ENCODE measurements at regions not wholly inside any gene's neighbourhood (a gene's known extent, or its start where the extent isn't known, plus 50 kb on each side); places are given as distances from the start of the nearest gene placed in this dataset.

- DNase-seq, result no peak
Measured at GRCh38 chr6:4401408-4402368, 266.3 kb upstream of the ECI2 start.

GRCh38 chr6:4399656-4400055 is 264.3 kb upstream of the ECI2 start:
- DNase-seq, result no peak

GRCh38 chr6:4398791-4399190 is 263.4 kb upstream of the ECI2 start:
- no peak for DNase-seq

GRCh38 chr6:4397307-4397706 is 261.9 kb upstream of the ECI2 start:
- no peak for DNase-seq

- DNase-seq, result no peak
Measured at GRCh38 chr6:4396044-4396443, 260.7 kb upstream of the ECI2 start.

GRCh38 chr6:4395386-4395785 is 260.0 kb upstream of the ECI2 start:
- DNase-seq, result no peak

GRCh38 chr6:4394786-4395185 is 259.4 kb upstream of the ECI2 start:
- peak; percentile 2 for DNase-seq

- DNase-seq, result no peak
Measured at GRCh38 chr6:4388675-4389074, 253.3 kb upstream of the ECI2 start.

GRCh38 chr6:4384656-4385055 is 249.3 kb upstream of the ECI2 start:
- no peak for DNase-seq

- no peak for DNase-seq
Measured at GRCh38 chr6:4383910-4384638, 248.7 kb upstream of the ECI2 start.

GRCh38 chr6:4382362-4382853 is 247.0 kb upstream of the ECI2 start:
- no peak for DNase-seq

- DNase-seq, result no peak
Measured at GRCh38 chr6:4381381-4381780, 246.0 kb upstream of the ECI2 start.

- no peak for DNase-seq
Measured at GRCh38 chr6:4380881-4381281, 245.5 kb upstream of the ECI2 start.

GRCh38 chr6:4379958-4380357 is 244.6 kb upstream of the ECI2 start:
- no peak for DNase-seq

GRCh38 chr6:4378319-4378996 is 243.1 kb upstream of the ECI2 start:
- no peak for DNase-seq

- DNase-seq, result no peak
Measured at GRCh38 chr6:4377603-4378002, 242.2 kb upstream of the ECI2 start.

- no peak for DNase-seq
Measured at GRCh38 chr6:4374216-4374615, 238.8 kb upstream of the ECI2 start.

- no peak for DNase-seq
Measured at GRCh38 chr6:4372866-4373265, 237.5 kb upstream of the ECI2 start.

GRCh38 chr6:4371207-4371921 is 236.0 kb upstream of the ECI2 start:
- no peak for DNase-seq

- DNase-seq, result no peak
Measured at GRCh38 chr6:4370066-4370465, 234.7 kb upstream of the ECI2 start.

- DNase-seq, result no peak
Measured at GRCh38 chr6:4369616-4370015, 234.2 kb upstream of the ECI2 start.

- no peak for DNase-seq
Measured at GRCh38 chr6:4368649-4369048, 233.3 kb upstream of the ECI2 start.

GRCh38 chr6:4367643-4368042 is 232.3 kb upstream of the ECI2 start:
- DNase-seq, result no peak
